A549 (cell line): ENCODE measurements at regions not wholly inside any gene's neighbourhood (a gene's known extent, or its start where the extent isn't known, plus 50 kb on each side); places are given as distances from the start of the nearest gene placed in this dataset.

Experiments used
- ATAC-seq, 2 experiments: fragments of 200-7000 bp in 1 of 2; fragments of >200 bp in 1 of 2; cut with Nextera tagmentation in 1 of 2; cut with Tn5 transposase in 1 of 2; 3 replicates each; pipeline versions ENCODE4 v1.8.0 to v1.9.1; 2018 to 2020; ENCODE audit warnings: mild to moderate bottlenecking in 1 of 2, moderate library complexity in 1 of 2
- CTCF ChIA-PET: fragments of 300-600 bp; sonication (Branson Sonifier 250); formaldehyde crosslinking; extraction: SDS; loops from one replicate; lab custom pipeline; 2021; ENCODE audit warnings: antibody characterized with exemption, inconsistent platforms; lab: Yijun Ruan, JAX
- POLR2A ChIA-PET: fragments of 350-600 bp; formaldehyde crosslinking; extraction: SDS; loops from one replicate; lab custom pipeline; 2021; ENCODE audit warnings: antibody characterized with exemption, inconsistent platforms; lab: Yijun Ruan, JAX
- DNase-seq, 2 experiments: peaks; one replicate each; pipeline versions ENCODE4 v3.0.0 to v3.0.0-alpha.2; 2011 to 2016; ENCODE audit warnings: low read depth in 1 of 2, low spot score in 1 of 2
- FAIRE-seq: peaks from 2 replicates; lab custom pipeline; 2011; peaks lifted over from hg19 to GRCh38; lab: Jason Lieb, UNC
- H3K27ac ChIP-seq, 2 experiments: fragments of >200 bp; sonication (Bioruptor Twin); formaldehyde crosslinking; 3 replicates each; pipeline ENCODE4 v1.5.1; 2016 to 2017
- H3K4me1 ChIP-seq: fragments of >200 bp; sonication (Bioruptor Twin); formaldehyde crosslinking; 3 replicates; pipeline ENCODE4 v1.6.1; 2016
- H3K4me2 ChIP-seq: fragments of >200 bp; sonication (Bioruptor Twin); formaldehyde crosslinking; 3 replicates; pipeline ENCODE4 v1.6.1; 2016
- H3K4me3 ChIP-seq: fragments of >200 bp; sonication (Bioruptor Twin); formaldehyde crosslinking; 3 replicates; pipeline ENCODE4 v1.5.1; 2016
- H3K9me3 ChIP-seq: fragments of >200 bp; sonication (Bioruptor Twin); formaldehyde crosslinking; 3 replicates; pipeline ENCODE4 v1.6.1; 2016
- CBX8 ChIP-seq: fragments of 200-600 bp; sonication (generic); IDR thresholded peaks from 2 replicates; pipeline ENCODE4 v1.6.1; 2016
- ESRRA ChIP-seq: fragments of 150-350 bp; IDR thresholded peaks from 2 replicates; pipeline ENCODE4 v1.6.1; 2014; ENCODE audit warnings: mild to moderate bottlenecking, low read length, borderline replicate concordance
- FOXS1 ChIP-seq: fragments of 250-450 bp; sonication (Bioruptor Pico); IDR thresholded peaks from 2 replicates; pipeline ENCODE4 v1.5.0; 2020; ENCODE audit warnings: mild to moderate bottlenecking, moderate library complexity
- GATA3 ChIP-seq: IDR thresholded peaks from 2 replicates; pipeline ENCODE4 v1.6.1; 2012; ENCODE audit warnings: borderline replicate concordance
- HDAC2 ChIP-seq: fragments of 200-600 bp; sonication (generic); IDR thresholded peaks from 2 replicates; pipeline ENCODE4 v1.6.1; 2016
- HEYL ChIP-seq: fragments of 250-450 bp; sonication (Bioruptor Pico); IDR thresholded peaks from 2 replicates; pipeline ENCODE4 v1.8.0; 2021; ENCODE audit warnings: mild to moderate bottlenecking, moderate library complexity
- HOXB13 ChIP-seq: fragments of 250-450 bp; sonication (Bioruptor Pico); IDR thresholded peaks from 2 replicates; pipeline ENCODE4 v1.5.0; 2020; ENCODE audit warnings: low read depth, mild to moderate bottlenecking, moderate library complexity
- JUN ChIP-seq, 2 experiments: fragments of >200 bp; sonication (Bioruptor Twin); formaldehyde crosslinking; IDR thresholded peaks; 2 replicates in 1 of 2; 3 replicates in 1 of 2; pipeline ENCODE4 v1.6.1; 2016 to 2017
- JUNB ChIP-seq: fragments of >200 bp; sonication (Bioruptor Twin); formaldehyde crosslinking; IDR thresholded peaks from 2 replicates; pipeline ENCODE4 v1.6.1; 2016
- MAFK ChIP-seq: fragments of 450-650 bp; IDR thresholded peaks from 2 replicates; pipeline ENCODE4 v1.6.1; 2014; ENCODE audit not compliant: partially characterized antibody
- NR3C1 ChIP-seq: fragments of >200 bp; sonication (Bioruptor Twin); formaldehyde crosslinking; IDR thresholded peaks from 3 replicates; pipeline ENCODE4 v1.6.1; 2017
- PHF8 ChIP-seq: fragments of 200-600 bp; sonication (generic); IDR thresholded peaks from 2 replicates; pipeline ENCODE4 v1.6.1; 2016; ENCODE audit warnings: low read depth, mild to moderate bottlenecking, antibody characterized with exemption, moderate library complexity, borderline replicate concordance
- POLR2A ChIP-seq: IDR thresholded peaks from 2 replicates; pipeline ENCODE4 v1.6.1; 2012; ENCODE audit warnings: mild to moderate bottlenecking, low read length
- POLR2AphosphoS2 ChIP-seq: conservative IDR thresholded peaks from 2 replicates; pipeline ENCODE4 v1.6.1; 2012; ENCODE audit warnings: low read length, improper control_type of control experiment, inconsistent platforms
- RAD21 ChIP-seq, 2 experiments: fragments of >200 bp in 1 of 2; sonication (Bioruptor Twin) in 1 of 2; formaldehyde crosslinking in 1 of 2; IDR thresholded peaks in 1 of 2; conservative IDR thresholded peaks in 1 of 2; 2 replicates in 1 of 2; 3 replicates in 1 of 2; pipeline ENCODE4 v1.6.1; 2012 to 2018; ENCODE audit warnings: inconsistent platforms in 1 of 2
- RCOR1 ChIP-seq: fragments of 150-350 bp; IDR thresholded peaks from 2 replicates; pipeline ENCODE4 v1.6.1; 2014; ENCODE audit warnings: antibody characterized with exemption, low read length, low read depth
- RNF2 ChIP-seq: fragments of 200-600 bp; sonication (generic); IDR thresholded peaks from 2 replicates; pipeline ENCODE4 v1.6.1; 2016; ENCODE audit warnings: low read depth, mild to moderate bottlenecking, antibody characterized with exemption, moderate library complexity, borderline replicate concordance
- SREBF2 ChIP-seq: fragments of 450-650 bp; IDR thresholded peaks from 2 replicates; pipeline ENCODE4 v1.6.1; 2014; ENCODE audit warnings: mild to moderate bottlenecking, moderate library complexity
- TP53 ChIP-seq: fragments of 250-450 bp; sonication (Bioruptor Pico); IDR thresholded peaks from 2 replicates; pipeline ENCODE4 v1.5.0; 2021; ENCODE audit warnings: mild to moderate bottlenecking, moderate library complexity
- ZSCAN20 ChIP-seq: fragments of 250-450 bp; sonication (Bioruptor Pico); IDR thresholded peaks from 2 replicates; pipeline ENCODE4 v1.8.0; 2022; ENCODE audit warnings: mild to moderate bottlenecking, moderate library complexity
- WGBS: methylation state at CpG from one replicate; pipeline ENCODE4 v1.1.6; 2017; ENCODE audit errors: missing lambda C conversion rate; 5-methylcytosine and 5-hydroxymethylcytosine counted together
- TF ChIP-seq, protein P1 (sequence below): IDR thresholded peaks from 2 replicates; pipeline ENCODE4 v1.6.1; 2012
- TF ChIP-seq, protein P2 (sequence below): fragments of >200 bp; sonication (Bioruptor Twin); formaldehyde crosslinking; IDR thresholded peaks from 2 replicates; pipeline ENCODE4 v1.6.1; 2016
- TF ChIP-seq, protein P3 (sequence below): fragments of >200 bp; sonication (Bioruptor Twin); formaldehyde crosslinking; IDR thresholded peaks from 3 replicates; pipeline ENCODE4 v1.6.1; 2016
- TF ChIP-seq, protein P4 (sequence below): fragments of 150-350 bp; IDR thresholded peaks from 2 replicates; pipeline ENCODE4 v1.6.1; 2014; ENCODE audit warnings: low read depth, mild to moderate bottlenecking, low read length
- TF ChIP-seq, protein P5 (sequence below): fragments of >200 bp; sonication (Bioruptor Twin); formaldehyde crosslinking; IDR thresholded peaks from 3 replicates; pipeline ENCODE4 v1.5.1; 2016

DNA sequence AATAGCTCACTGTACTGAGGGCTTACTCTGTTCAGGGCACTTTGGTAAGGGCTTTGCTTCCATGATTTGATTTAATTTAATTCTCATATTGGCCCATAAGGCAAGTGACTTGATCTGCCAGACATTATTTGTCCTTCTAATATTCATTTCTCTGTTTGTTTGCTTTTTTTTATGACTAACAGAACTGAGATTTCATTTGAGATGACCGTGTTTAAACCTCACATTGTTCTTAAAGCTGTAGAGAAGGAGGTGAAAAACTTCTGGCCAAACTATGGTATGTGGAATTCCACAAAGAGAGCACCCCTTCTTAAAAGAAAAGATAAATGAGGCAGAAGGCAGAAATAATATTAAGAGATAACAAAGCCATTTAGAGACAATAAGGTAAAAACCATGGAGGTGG lies 775.6 kb upstream of the ACO1 start:
- ChIA-PET CTCF (no interaction called here), POLR2A (no interaction called here)
- 6% methylated on average over 1 of the region's 1 CpG for WGBS
- H3K27ac ChIP-seq, result no peak overlapping the region
- DNase-seq (no peak), ATAC-seq (no peak), FAIRE-seq (no peak)
- no peak for TF ChIP-seq GATA3
- no peak for TF ChIP-seq POLR2AphosphoS2
- no peak for TF ChIP-seq JUNB
- TF ChIP-seq, protein P1, sequence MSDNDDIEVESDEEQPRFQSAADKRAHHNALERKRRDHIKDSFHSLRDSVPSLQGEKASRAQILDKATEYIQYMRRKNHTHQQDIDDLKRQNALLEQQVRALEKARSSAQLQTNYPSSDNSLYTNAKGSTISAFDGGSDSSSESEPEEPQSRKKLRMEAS, result no peak
- no peak for TF ChIP-seq TP53
- no peak for TF ChIP-seq POLR2A
- no peak for TF ChIP-seq JUN (IDR thresholded peaks at IDR 0.05)
- no peak for TF ChIP-seq HOXB13 (CRISPR knock-in tag)
- TF ChIP-seq, protein P2, sequence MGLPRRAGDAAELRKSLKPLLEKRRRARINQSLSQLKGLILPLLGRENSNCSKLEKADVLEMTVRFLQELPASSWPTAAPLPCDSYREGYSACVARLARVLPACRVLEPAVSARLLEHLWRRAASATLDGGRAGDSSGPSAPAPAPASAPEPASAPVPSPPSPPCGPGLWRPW, result no peak
- no peak for TF ChIP-seq HEYL (CRISPR knock-in tag)
- no peak for TF ChIP-seq MAFK
- no peak for TF ChIP-seq ESRRA
- TF ChIP-seq HDAC2, result no peak
- no peak for TF ChIP-seq FOXS1 (CRISPR knock-in tag)
- H3K4me1 ChIP-seq, result no peaks in the 10 kb centered on the region
- H3K4me3 ChIP-seq, result no peak overlapping the region
- no peak overlapping the region for H3K4me2 ChIP-seq
- H3K9me3 ChIP-seq, result no peaks in the 10 kb centered on the region

DNA sequence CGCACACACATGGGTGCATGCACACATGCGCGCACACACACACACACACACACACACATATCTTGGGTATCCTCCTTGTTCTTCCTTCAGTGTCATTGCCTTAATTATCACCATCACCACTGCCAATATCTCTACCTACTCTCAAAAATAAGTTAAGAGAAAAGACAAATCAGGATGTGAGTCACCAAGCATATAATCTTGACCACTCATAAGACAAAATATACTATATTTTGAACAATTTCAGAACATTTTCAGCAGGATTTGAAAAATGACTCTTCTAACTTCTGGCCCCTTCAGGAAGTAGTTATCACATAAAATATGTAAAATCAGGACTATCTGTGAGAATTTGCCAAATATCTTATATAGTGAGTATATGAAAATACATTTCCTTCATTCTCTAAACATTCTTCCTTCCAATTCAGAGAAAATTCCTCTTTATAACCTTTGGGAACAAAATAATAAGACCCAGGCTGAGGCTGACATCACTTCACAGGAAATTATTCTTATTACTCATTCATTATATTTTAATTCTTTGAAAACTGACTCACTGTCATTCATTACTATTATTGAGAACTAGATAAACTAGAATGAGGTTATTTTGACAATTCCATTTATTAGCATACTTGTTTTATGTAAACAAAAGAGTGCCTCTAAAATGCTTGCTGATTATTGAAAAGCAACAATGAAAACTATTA lies 772.0 kb upstream of the ACO1 start:
- ChIA-PET CTCF (no interaction called here), POLR2A (no interaction called here)
- Histone ChIP-seq H3K9me3 (no peaks in the 10 kb centered on the region), H3K4me1 (no peaks in the 10 kb centered on the region), H3K4me3 (no peak overlapping the region), H3K4me2 (no peak overlapping the region), H3K27ac (no peak overlapping the region)
- ATAC-seq (no peak), FAIRE-seq (no peak), DNase-seq (no peak)
- WGBS, result 65% methylated on average over 3 of the region's 3 CpGs
- TF ChIP-seq RNF2, result no peak
- no peak for TF ChIP-seq CBX8
- TF ChIP-seq PHF8, result no peak
- no peak for TF ChIP-seq GATA3
- no peak for TF ChIP-seq RAD21 (conservative IDR thresholded peaks at IDR 0.05 in 1 of 2, IDR thresholded peaks at IDR 0.05 in 1 of 2)
- TF ChIP-seq, protein P3, sequence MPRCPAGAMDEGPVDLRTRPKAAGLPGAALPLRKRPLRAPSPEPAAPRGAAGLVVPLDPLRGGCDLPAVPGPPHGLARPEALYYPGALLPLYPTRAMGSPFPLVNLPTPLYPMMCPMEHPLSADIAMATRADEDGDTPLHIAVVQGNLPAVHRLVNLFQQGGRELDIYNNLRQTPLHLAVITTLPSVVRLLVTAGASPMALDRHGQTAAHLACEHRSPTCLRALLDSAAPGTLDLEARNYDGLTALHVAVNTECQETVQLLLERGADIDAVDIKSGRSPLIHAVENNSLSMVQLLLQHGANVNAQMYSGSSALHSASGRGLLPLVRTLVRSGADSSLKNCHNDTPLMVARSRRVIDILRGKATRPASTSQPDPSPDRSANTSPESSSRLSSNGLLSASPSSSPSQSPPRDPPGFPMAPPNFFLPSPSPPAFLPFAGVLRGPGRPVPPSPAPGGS, result no peak
- TF ChIP-seq NR3C1, result no peak
- TF ChIP-seq, protein P4, sequence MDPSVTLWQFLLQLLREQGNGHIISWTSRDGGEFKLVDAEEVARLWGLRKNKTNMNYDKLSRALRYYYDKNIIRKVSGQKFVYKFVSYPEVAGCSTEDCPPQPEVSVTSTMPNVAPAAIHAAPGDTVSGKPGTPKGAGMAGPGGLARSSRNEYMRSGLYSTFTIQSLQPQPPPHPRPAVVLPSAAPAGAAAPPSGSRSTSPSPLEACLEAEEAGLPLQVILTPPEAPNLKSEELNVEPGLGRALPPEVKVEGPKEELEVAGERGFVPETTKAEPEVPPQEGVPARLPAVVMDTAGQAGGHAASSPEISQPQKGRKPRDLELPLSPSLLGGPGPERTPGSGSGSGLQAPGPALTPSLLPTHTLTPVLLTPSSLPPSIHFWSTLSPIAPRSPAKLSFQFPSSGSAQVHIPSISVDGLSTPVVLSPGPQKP, result no peak
- TF ChIP-seq MAFK, result no peak
- TF ChIP-seq SREBF2, result no peak
- TF ChIP-seq HEYL (CRISPR knock-in tag), result no peak
- TF ChIP-seq ZSCAN20 (CRISPR knock-in tag), result no peak

DNA sequence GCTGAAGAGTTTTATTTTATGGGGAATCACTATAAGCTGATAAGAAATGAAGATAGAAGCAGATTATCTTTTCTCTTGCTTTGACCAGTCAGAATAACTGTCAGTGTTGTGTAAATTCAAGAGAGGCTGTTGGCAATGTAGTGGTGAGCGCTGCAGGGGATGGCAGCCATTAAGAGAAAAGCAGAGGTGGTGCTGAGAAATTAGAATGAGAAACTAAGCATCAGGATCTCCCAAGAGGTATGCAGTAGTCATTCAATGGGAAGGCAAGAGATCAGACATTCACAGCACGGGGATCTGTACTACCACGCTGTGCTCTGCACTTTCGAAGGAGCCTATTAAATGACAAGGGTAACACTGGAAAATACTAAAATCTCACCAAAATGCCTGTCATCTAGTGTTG lies 768.5 kb upstream of the ACO1 start:
- Histone ChIP-seq H3K9me3 (no peaks in the 10 kb centered on the region), H3K4me1 (no peaks in the 10 kb centered on the region), H3K27ac (no peak overlapping the region), H3K4me3 (no peak overlapping the region), H3K4me2 (no peak overlapping the region)
- no peak for DNase-seq
- TF ChIP-seq RCOR1, result no peak
- TF ChIP-seq, protein P5, sequence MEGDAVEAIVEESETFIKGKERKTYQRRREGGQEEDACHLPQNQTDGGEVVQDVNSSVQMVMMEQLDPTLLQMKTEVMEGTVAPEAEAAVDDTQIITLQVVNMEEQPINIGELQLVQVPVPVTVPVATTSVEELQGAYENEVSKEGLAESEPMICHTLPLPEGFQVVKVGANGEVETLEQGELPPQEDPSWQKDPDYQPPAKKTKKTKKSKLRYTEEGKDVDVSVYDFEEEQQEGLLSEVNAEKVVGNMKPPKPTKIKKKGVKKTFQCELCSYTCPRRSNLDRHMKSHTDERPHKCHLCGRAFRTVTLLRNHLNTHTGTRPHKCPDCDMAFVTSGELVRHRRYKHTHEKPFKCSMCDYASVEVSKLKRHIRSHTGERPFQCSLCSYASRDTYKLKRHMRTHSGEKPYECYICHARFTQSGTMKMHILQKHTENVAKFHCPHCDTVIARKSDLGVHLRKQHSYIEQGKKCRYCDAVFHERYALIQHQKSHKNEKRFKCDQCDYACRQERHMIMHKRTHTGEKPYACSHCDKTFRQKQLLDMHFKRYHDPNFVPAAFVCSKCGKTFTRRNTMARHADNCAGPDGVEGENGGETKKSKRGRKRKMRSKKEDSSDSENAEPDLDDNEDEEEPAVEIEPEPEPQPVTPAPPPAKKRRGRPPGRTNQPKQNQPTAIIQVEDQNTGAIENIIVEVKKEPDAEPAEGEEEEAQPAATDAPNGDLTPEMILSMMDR, result no peak
- no peak for FAIRE-seq
- ATAC-seq, result no peak
- POLR2A ChIA-PET, result no interaction called here
- WGBS, result 4% methylated on average over 4 of the region's 4 CpGs
- CTCF ChIA-PET, result no interaction called here
